Gastrocnemius medialis (tissue), 4 donors: ENCODE measurements at regions not wholly inside any gene's neighbourhood (a gene's known extent, or its start where the extent isn't known, plus 50 kb on each side); places are given as distances from the start of the nearest gene placed in this dataset.

Source experiments
- POLR2A ChIP-seq, 2 donors: fragments of 450-650 bp; IDR thresholded peaks; one replicate each; pipeline ENCODE4 v1.6.1; 2017; ENCODE audit warnings: antibody characterized with exemption in 2 of 2, mild to moderate bottlenecking in 2 of 2, moderate library complexity in 2 of 2
- TF ChIP-seq, protein P1 (sequence below), 5 experiments: fragments of 450-650 bp in 3 of 5; fragments of 200-600 bp in 2 of 5; sonication (generic) in 2 of 5; IDR thresholded peaks in 4 of 5; conservative IDR thresholded peaks in 1 of 5; 1 replicate in 4 of 5; 2 replicates in 1 of 5; pipeline ENCODE4 v1.5.1; 2016 to 2019; ENCODE audit warnings: antibody characterized with exemption in 5 of 5, mild to moderate bottlenecking in 3 of 5, moderate library complexity in 3 of 5

DNA sequence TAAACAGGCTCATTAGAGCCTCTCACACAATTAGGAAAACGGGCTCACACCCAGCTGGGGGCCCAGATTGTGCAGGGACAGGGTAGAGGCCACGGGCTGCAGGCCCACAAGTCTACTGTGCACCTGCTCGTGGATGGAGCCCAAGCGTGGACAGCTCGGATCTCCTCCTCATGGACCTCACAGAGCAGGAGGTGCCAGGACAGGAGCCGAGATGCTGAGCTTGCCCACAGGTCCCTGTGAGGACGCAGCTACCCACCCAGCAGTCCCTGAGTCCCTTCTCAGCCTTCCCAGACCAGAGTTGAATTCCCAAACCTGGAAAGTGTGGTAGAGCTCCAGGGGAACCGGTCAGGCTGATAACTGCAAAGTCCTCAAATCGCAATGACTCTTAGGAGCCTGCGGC is 70.6 kb upstream of the OLFM1 start:
- TF ChIP-seq, protein P1, sequence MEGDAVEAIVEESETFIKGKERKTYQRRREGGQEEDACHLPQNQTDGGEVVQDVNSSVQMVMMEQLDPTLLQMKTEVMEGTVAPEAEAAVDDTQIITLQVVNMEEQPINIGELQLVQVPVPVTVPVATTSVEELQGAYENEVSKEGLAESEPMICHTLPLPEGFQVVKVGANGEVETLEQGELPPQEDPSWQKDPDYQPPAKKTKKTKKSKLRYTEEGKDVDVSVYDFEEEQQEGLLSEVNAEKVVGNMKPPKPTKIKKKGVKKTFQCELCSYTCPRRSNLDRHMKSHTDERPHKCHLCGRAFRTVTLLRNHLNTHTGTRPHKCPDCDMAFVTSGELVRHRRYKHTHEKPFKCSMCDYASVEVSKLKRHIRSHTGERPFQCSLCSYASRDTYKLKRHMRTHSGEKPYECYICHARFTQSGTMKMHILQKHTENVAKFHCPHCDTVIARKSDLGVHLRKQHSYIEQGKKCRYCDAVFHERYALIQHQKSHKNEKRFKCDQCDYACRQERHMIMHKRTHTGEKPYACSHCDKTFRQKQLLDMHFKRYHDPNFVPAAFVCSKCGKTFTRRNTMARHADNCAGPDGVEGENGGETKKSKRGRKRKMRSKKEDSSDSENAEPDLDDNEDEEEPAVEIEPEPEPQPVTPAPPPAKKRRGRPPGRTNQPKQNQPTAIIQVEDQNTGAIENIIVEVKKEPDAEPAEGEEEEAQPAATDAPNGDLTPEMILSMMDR (IDR thresholded peaks at IDR 0.05 in 4 of 5, conservative IDR thresholded peaks at IDR 0.05 in 1 of 5), result no peak
- no peak for TF ChIP-seq POLR2A (IDR thresholded peaks at IDR 0.05)
